ENCODE measurements at regions not wholly inside any gene's neighbourhood (a gene's known extent, or its start where the extent isn't known, plus 50 kb on each side); places are given as distances from the start of the nearest gene placed in this dataset.

DNA sequence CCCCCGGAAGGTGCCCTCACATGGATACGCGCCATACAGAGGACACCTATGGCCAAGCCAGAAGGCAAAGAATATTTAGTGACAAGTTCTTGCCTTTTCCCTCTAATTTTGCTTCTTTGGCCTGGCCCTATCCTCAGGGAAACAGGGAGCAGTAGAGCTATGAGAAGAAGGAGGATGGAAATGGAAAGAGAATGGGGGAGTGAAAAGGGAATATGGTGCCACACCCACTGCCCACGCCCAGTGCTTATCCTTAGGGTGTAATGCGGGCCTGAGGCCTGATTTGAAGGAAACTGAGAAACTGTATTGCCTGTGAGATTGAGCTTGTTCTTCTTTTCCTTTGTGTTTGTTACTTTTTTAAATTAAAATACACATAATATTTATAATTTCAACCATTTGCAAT is 255.1 kb downstream of the HS3ST3A1 start:
- no peak for DNase-seq
- ChIA-PET CTCF (no interaction called here), POLR2A (no interaction called here)
- Histone ChIP-seq H3K27me3 (replicated peaks; ENCODE audit: control insufficient read depth, insufficient read depth, low read length) (no peaks in the 10 kb centered on the region), H3K4me1 (no peaks in the 10 kb centered on the region), H3K4me3 (ENCODE audit: low read depth, low read length) (no peak overlapping the region), H3K36me3 (ENCODE audit: control insufficient read depth, insufficient read depth, low read length) (no peaks in the 10 kb centered on the region), H3K9me3 (no peaks in the 10 kb centered on the region)
- Mint-ChIP-seq H3K9me3 (ENCODE audit: unreplicated experiment) (peaks cover 21% of the 10 kb centered on the region), H3K4me1 (ENCODE audit: low read depth, unreplicated experiment) (no peaks in the 10 kb centered on the region), H3K27me3 (ENCODE audit: insufficient read depth, unreplicated experiment) (no peaks in the 10 kb centered on the region), H3K27ac (ENCODE audit: unreplicated experiment) (no peak overlapping the region), H3K36me3 (ENCODE audit: insufficient read depth, unreplicated experiment) (no peaks in the 10 kb centered on the region), H3K4me3 (ENCODE audit: unreplicated experiment) (no peak overlapping the region)
- TF ChIP-seq, protein P1, sequence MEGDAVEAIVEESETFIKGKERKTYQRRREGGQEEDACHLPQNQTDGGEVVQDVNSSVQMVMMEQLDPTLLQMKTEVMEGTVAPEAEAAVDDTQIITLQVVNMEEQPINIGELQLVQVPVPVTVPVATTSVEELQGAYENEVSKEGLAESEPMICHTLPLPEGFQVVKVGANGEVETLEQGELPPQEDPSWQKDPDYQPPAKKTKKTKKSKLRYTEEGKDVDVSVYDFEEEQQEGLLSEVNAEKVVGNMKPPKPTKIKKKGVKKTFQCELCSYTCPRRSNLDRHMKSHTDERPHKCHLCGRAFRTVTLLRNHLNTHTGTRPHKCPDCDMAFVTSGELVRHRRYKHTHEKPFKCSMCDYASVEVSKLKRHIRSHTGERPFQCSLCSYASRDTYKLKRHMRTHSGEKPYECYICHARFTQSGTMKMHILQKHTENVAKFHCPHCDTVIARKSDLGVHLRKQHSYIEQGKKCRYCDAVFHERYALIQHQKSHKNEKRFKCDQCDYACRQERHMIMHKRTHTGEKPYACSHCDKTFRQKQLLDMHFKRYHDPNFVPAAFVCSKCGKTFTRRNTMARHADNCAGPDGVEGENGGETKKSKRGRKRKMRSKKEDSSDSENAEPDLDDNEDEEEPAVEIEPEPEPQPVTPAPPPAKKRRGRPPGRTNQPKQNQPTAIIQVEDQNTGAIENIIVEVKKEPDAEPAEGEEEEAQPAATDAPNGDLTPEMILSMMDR (IDR thresholded peaks at IDR 0.05; ENCODE audit: insufficient read depth in 1 of 2, low read depth in 1 of 2, low read length in 1 of 2, severe bottlenecking in 1 of 2, unreplicated experiment in 1 of 2) = no peak
- intact Hi-C loops (cut with micrococcal nuclease; ENCODE audit: unreplicated experiment) = no loop called here
- no TSS peak for BruUV-seq (replicated peaks)

DNA sequence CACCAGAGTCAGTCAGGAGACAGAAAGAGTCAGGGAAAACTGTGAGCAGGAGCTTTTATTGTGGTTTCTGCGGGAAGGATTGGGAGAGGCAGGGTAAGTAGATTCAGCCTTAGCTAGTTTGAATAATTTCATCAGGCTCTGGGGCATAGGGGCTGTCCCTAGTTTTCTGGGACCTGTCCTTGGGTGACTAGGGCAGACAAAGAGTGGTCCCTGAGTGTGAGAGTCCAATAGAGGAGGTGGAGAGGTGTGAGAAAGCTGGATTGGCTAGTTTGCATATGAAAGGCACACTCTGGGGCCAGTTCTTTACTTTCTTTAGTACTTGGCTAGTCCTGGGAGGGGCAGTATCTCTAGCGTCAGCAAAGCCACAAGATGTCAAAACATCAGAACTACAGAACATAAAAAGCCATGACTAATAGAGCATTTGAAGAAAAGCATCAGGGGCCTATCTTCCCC is 255.6 kb downstream of the HS3ST3A1 start:
- H3K27ac Mint-ChIP-seq (ENCODE audit: unreplicated experiment) = no peak overlapping the region
- H3K4me3 Mint-ChIP-seq (ENCODE audit: unreplicated experiment) = no peak overlapping the region

DNA sequence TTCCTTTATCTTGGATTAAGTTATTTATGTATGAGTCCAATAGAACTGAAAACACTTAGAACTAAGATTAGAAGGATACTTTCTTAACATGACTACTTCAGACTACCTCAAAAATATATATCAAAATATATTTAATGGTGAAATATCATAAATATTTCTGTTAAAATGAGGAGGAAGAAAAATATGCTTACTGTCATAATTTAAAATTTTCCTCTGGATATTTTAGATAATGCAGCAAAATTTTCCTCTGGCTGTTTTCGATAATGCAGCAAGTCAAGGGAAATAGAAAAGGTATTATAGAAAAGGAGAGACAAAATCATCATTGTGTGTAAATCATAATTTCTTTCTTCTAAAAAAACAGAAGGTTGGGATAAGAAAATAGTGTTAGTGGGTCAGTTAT is 263.3 kb downstream of the HS3ST3A1 start:
- H3K4me3 ChIP-seq (ENCODE audit: low read depth, low read length) = no peak overlapping the region
- H3K36me3 Mint-ChIP-seq (ENCODE audit: insufficient read depth, unreplicated experiment) = no peaks in the 10 kb centered on the region
- H3K4me3 Mint-ChIP-seq (ENCODE audit: unreplicated experiment) = no peak overlapping the region
- H3K9me3 ChIP-seq = no peaks in the 10 kb centered on the region
- H3K4me1 ChIP-seq = no peaks in the 10 kb centered on the region
- no TSS peak for BruUV-seq (replicated peaks)
- DNase-seq = no peak
- no peaks in the 10 kb centered on the region for H3K27me3 Mint-ChIP-seq (ENCODE audit: insufficient read depth, unreplicated experiment)
- no peaks in the 10 kb centered on the region for H3K4me1 Mint-ChIP-seq (ENCODE audit: low read depth, unreplicated experiment)
- intact Hi-C loops (cut with micrococcal nuclease; ENCODE audit: unreplicated experiment) = loop anchor here (5.0 to 10.0 kb wide), 2 partner anchors 259 to 304 kb away; no protein-coding TSS in a partner anchor
- CTCF ChIA-PET = no interaction called here
- peaks cover 7% of the 10 kb centered on the region for H3K9me3 Mint-ChIP-seq (ENCODE audit: unreplicated experiment)
- no peaks in the 10 kb centered on the region for H3K27me3 ChIP-seq (replicated peaks; ENCODE audit: control insufficient read depth, insufficient read depth, low read length)
- TF ChIP-seq, protein P1 (IDR thresholded peaks at IDR 0.05; ENCODE audit: insufficient read depth in 1 of 2, low read depth in 1 of 2, low read length in 1 of 2, severe bottlenecking in 1 of 2, unreplicated experiment in 1 of 2) = no peak
- POLR2A ChIA-PET = no interaction called here
- H3K27ac Mint-ChIP-seq (ENCODE audit: unreplicated experiment) = no peak overlapping the region
- H3K36me3 ChIP-seq (ENCODE audit: control insufficient read depth, insufficient read depth, low read length) = no peaks in the 10 kb centered on the region

More for the DNA sequence above, 255.6 kb downstream of the HS3ST3A1 start:
- no TSS peak for BruUV-seq (replicated peaks)
- H3K36me3 ChIP-seq (ENCODE audit: control insufficient read depth, insufficient read depth, low read length) = no peaks in the 10 kb centered on the region
- Mint-ChIP-seq H3K9me3 (ENCODE audit: unreplicated experiment) (peaks cover 21% of the 10 kb centered on the region), H3K27me3 (ENCODE audit: insufficient read depth, unreplicated experiment) (no peaks in the 10 kb centered on the region), H3K36me3 (ENCODE audit: insufficient read depth, unreplicated experiment) (no peaks in the 10 kb centered on the region), H3K4me1 (ENCODE audit: low read depth, unreplicated experiment) (no peaks in the 10 kb centered on the region)
- ChIA-PET CTCF (no interaction called here), POLR2A (no interaction called here)
- intact Hi-C loops (cut with micrococcal nuclease; ENCODE audit: unreplicated experiment) = no loop called here
- no peaks in the 10 kb centered on the region for H3K27me3 ChIP-seq (replicated peaks; ENCODE audit: control insufficient read depth, insufficient read depth, low read length)
- H3K9me3 ChIP-seq = no peaks in the 10 kb centered on the region
- TF ChIP-seq, protein P1 (IDR thresholded peaks at IDR 0.05; ENCODE audit: insufficient read depth in 1 of 2, low read depth in 1 of 2, low read length in 1 of 2, severe bottlenecking in 1 of 2, unreplicated experiment in 1 of 2) = no peak
- DNase-seq = no peak
- no peak overlapping the region for H3K4me3 ChIP-seq (ENCODE audit: low read depth, low read length)
- no peaks in the 10 kb centered on the region for H3K4me1 ChIP-seq
